Hematopoietic multipotent progenitor cell treated with erythropoietin and hydrocortisone succinate and interleukin-3 and kit ligand, for 4 days (in vitro differentiated cells): ENCODE measurements at regions not wholly inside any gene's neighbourhood (a gene's known extent, or its start where the extent isn't known, plus 50 kb on each side); places are given as distances from the start of the nearest gene placed in this dataset.
"Not testable (repeated sequence)": the region's sequence is repeated elsewhere in the genome, so short reads cannot be mapped to it uniquely, and the experiment has no call there.

Experiments used
- DNase-seq: peaks from one replicate; pipeline ENCODE4 v3.0.0-alpha.2; 2015

DNA sequence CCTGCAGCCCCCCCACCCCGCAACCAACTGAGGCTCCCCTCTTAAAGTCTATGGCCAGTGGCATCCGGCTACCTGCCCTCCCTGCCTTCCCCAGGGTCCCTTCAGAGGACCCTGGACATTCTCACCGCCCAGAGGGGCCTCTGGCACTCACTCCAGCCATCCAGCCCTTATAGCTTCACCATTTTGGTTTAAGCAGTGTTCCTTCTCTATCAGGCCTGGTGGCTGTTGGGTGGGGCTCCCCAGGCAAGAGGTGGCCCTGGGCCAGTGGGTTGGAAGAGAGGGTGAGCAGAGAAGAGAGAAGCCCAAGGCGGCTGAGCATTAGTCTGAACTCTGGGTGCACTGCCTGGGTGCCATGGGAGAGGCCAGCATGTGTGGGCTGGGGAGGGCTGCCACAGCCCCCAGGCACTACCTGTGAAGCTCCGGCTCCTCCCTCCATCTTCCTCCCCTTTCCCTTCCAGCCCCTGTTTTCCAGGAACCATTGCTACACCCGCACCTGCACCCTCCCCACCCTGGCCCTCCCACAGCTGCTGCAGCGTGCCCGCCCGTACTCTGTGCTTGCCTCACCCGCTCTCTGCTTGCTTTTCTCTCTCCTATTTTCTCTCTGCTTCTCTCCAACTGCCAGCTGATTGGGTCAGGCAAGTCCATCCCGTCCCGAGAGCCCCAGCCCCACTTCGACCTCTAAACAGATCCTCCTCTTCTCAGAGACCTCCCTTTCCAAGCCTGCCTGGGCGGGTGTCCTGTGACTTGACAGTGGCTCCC, 168.2 kb downstream of the TBC1D2B start:
- peak; percentile 47 for DNase-seq

DNA sequence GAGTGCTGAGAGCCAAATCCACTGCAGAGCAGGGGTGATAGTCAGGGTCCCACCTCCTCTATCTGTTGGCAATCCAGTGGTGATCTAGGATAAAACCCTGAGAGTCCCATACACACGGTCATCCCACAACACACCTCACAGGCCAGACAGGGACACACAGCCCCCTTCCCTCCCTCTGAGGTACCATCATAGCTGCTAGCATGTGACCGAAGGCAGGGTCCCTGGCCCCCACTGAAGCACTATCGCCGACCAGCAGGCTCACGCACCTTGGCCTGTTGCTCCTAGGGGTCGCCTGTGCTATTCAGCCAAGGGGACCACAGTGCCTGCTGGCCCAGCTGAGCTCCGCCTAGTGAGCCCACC, 168.8 kb downstream of the TBC1D2B start:
- DNase-seq: not testable (repeated sequence)

DNA sequence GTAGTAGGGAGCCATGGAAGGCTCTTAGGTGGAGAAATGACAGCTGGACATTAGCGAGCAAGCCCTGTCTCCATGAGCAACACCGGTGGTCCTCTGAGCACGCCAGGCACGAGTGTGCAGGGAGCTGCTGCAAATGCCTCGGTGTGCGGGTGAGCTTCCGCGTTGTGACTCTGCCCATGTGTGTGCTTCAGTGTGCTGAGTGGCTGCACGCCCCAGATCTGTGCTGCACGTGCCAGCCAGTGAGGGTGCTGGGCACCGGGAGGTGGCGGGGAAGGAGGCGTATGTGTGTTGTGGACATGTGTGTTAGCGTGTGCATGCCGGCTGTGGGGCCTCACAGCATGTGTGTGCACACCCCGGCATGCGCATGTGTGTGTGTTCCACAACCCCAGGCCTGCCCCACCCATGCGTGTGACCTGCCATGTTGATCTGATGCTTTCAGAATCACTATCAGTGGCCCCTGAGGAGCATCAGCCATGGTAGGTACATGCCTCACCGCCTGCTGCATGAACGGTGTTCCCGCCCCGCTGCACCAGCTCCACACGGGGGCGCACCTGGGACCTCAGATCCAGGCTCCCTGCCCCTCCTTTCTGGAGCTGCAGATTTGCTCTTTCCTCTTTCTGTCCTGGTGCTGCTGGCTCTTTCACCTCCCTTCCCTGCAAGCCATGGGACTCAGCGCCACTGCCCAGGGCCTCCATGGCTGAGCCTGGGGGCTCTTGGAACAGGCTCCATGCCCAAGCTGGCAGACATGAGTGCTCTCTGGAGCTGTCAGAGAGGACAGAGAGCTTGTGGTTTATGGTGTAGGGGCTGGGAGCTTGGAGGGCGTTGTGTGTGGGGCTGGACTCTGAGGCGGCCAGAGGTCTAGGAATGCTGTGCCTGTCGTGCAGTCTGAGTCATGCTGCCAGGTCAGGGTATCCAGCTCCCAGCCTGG, 169.4 kb downstream of the TBC1D2B start:
- DNase-seq: peak; percentile 92

DNA sequence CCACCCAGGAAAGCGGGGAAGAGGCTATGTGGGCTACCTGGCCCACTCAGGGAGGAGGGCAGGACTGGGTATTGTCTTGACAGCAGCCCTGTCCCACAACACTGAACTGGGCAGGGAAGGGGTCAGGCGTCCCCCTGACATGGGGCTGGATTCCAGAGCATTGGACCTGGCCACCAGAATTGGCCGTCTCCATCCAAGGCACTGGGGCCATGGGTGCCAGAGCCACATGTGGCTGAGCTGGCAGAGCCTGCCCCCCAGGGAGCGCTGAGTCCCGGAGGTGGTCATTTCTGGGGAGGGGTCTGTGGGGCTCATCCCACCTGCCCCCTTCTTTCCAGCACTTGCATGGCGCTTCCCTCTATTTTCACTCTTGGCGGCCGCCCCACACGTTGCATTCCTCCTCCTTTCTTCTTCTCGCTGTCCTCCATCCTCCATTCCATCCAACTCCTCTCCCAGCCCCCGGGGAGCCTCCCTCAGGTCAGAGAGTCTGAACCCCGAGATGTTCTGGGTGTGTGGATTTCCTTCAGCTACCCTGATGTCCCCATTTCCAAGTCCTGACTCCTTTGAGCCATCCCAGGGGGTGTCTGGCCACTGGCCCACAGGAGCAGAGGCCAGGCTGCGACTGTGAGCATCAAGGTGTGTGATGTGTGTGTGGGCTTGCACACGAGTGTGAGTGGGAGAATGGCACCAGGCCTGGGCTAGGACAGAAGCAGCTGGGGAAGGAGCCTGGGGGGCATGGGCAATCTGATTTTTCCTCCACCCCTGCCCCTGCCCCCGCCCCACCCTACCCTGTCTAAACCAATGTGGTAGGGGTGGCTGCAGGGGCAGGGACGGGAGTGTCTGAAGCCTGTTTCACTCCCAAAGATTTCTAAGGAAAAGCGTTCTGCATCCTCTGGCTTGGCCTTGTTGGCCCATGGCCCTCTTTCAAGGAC, 171.2 kb downstream of the TBC1D2B start:
- not testable (repeated sequence) for DNase-seq

DNA sequence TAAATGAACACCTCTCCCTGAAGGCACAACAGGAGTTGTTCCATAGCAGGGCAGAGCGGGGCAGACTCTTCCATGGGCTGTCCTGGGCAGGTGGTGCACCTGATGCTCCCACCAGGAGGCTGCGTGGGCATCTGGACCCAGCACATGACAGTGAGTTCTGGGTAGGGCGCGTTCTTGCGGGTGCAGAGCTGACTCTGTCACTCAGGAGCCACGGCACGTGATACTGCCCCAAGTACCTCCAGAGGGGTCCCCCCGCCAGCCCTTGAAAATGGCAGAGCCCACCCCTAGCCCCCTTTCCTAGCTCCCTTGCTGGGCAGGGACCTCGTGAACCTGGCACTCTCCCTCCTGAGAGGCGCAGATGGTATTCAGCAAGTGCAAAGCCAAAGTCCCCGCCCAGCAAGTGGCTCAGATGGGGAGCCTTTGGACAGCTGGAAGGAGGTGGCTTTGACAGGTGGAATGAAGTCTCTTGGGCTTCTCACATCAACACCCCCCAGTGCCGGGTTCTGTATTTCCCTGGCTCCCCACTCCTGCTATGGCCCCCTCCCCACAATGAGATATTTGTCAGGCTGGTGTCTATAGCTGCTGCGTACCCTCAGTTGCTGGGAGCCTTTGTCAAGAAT, 172.1 kb downstream of the TBC1D2B start:
- no peak for DNase-seq

DNA sequence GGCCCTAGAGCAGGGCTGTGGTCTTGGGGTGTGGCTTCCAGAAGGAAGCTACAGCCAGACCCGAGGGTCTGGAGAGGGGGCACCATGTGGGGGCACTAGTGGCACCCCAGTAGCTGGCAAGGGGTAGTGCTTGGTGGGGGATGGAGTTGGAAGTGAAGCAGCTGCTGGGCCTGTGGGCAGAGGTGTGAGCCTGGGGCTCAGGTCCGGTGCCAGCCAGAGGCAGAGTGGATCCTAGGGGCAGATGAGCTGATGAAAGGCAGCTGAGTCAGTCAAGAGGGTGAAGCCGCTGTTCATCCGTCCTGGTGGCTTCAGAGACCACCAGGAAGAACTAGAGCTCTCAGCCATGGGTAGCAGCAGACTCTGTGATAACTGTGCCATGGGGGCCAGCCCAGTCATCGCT, 172.6 kb downstream of the TBC1D2B start:
- no peak for DNase-seq

DNA sequence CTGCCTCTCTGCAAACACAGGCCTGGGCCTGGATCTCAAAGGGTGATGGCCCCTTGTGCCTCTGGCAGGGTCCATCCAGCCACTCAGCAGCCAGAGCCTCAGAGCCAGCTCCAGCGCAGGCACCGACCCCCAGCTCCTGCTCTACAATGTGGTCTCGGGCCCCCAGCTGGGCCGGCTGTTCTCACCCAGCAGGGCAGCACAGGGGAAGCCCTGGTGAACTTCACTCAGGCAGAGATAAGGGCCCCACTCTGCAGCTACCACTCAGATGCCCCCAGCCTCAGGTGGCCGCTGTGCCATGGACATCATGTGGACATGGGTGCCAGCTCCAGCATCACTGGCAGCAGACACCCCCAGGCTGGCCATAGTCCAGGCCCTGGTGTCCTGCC, 173.1 kb downstream of the TBC1D2B start:
- DNase-seq: no peak

DNA sequence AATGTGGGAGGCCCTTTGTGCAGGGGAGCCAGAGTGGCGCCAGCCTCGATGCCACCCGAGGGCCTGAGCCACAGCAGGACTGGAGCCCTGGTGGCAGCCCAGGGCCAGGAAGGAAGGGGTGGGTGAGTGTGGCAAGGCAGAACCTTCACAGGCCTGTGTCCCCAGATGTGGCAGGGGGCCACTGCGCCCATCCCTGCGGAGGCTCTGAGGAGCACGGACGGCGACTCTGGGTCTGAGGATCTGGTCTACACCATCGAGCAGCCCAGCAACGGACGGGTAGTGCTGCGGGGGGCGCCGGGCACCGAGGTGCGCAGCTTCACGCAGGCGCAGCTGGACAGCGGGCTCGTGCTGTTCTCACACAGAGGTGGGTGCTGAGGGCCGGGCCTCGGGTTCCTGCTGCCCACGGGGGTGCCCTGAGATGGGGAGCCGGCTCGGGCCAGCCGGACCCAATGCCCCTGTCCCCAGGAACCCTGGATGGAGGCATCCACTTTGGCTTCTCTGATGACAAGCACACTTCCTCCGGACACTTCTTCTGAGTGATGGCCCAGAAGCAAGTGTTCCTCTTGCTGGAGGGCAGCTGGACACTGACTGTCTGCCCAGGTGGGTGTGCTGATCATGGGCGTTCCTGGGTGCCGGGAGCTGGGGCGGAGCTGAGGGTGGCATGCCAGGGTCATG, 173.6 kb downstream of the TBC1D2B start:
- DNase-seq: not testable (repeated sequence)

DNA sequence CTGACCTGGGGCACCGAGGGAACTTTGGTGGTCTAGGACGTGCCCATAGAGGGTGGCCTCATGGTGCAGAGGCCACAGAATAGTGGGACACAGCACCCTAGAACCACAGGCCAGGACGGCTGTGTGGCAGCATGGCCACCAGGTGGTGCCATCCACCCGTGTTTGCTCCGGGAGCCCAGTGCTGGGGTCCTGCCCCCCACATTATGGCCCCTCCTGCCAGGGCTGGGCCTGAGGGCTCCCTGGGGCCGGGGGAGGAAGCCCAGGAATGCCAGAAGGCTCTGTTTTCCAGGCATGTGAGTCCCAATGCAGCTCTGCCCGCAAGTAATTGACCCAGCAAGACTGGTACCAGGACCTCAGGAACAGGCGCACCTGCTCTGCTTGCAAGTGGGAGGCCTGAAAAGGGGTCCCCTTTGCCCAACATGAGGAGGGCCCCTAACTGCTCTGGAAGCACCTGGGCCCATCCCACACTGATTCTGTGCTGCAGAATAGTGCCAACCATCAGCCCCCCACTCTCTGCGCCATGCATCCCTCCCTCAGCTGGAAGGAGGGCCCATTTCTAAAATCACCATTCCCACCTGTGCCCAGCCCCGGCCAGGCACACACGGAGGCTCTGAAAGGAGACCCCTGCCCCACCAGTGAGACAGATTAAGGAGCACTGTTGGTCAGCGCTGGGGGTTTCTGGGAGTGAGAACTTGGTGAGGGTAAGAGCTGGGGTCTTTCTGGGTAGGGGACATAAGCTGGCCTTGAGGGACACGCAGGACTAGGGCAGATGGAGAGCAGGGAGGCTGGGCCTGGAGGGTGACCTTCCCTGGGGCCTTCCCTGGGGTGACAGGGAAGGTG, 174.4 kb downstream of the TBC1D2B start:
- peak; percentile 50 for DNase-seq

DNA sequence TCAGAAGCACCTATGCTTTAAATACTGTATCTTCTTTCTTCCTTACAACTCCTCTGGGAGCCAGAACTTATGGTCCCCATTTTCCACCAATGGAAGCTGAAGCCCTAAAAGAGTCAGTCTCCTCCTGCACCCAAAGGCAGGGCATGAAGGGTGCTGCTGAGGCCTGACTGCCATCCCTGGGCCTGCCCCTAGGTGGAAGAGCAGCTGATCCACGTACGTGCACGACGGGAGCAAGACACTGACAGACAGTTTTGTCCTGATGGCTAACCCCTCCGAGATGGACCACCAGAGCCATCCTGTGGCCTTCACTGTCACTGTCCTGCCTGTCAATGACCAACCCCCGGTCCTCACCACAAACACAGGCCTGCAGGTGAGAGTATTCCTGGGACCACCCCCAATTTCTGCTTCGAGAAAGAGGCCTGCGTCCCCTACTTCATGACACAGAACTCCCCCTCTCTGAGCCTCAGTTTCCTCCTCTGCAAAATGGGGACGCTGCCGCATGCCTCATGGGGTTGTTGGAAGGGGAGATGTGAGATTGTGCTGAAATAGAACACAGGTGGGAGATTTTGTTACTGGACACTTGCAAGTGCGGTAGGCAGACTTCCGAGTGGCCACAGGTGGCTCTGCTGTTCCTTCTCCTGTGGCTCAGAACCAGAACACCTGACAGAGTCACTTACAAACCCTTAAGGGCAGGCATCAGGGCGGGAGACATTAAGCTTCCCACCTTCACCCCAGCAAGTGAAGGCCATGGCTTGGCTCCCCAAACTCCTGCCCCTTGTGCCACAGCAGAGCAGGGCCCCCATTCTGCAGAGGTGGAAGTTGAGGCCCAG, 175.4 kb downstream of the TBC1D2B start:
- DNase-seq: peak; percentile 33

DNA sequence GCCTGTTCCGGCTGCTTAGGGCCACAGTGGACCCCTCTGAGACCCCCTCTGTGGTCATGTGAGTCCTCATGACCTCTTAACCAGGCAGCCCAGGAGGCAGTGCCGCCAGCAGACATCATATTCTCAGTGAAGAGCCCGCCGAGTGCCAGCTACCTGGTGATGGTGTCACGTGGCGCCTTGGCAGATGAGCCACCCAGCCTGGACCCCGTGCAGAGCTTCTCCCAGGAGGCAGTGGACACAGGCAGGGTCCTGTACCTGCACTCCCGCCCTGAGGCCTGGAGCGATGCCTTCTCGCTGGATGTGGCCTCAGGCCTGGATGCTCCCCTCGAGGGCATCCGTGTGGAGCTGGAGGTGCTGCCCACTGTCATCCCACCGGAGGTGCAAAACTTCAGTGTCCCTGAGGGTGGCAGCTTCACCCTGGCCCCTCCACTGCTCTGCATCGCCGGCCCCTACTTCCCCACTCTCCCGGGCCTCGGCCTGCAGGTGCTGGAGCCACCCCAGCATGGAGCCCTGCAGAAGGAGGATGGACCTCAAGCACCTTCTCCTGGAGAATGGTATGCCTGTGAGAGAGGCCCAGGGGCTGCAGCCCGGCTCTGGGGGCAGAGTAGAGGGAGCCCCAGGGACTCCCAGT, 176.1 kb downstream of the TBC1D2B start:
- no peak for DNase-seq

DNA sequence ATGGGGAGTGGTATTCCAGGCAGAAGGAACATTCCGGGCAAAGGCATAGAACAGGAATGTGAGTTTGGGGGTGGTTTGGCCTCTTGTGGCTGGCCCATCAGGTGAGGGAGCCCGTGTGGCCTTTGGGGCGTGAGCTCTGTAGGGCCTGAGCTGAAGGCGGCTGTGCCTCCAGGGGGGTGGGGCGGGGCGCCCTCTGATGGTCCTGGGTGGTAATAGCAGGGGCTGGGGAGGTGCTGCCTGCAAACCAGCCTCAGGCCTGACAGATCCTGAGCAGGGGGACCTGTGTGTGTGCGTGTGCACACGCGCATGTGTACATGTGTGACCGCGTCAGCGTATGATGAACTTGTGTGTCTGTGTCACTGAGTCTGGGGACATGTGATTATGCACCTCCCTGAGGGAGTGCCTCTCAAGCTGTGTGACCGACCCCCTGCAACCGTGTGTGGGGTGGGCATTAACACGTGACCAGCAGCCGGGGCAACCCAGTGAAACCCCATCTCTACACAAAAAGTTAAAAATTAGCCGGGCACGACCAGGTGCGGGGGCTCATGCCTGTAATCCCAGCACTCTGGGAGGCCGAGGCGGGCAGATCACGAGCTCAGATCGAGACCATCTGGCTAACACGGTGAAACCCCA, 177.1 kb downstream of the TBC1D2B start:
- DNase-seq: peak; percentile 70

DNA sequence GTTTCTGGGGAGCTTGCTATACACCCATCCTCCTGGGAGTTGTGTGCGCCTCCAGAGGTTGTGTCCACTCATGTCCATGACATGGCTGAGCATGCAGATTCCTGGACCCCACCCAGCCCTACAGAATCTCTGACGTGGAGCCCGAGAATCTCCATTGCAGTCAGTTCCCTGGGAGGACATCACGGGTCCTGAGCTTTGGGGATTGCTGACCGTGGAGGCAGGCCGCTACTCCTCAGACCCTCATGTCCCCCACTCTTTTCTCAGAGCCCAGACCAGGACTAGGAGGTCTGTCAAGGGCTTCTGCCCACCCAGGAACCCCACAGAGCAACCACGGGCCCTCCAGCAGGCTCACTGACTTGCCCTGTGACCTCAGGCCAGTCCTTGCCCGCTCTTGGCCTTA, 177.7 kb downstream of the TBC1D2B start:
- DNase-seq: not testable (repeated sequence)

DNA sequence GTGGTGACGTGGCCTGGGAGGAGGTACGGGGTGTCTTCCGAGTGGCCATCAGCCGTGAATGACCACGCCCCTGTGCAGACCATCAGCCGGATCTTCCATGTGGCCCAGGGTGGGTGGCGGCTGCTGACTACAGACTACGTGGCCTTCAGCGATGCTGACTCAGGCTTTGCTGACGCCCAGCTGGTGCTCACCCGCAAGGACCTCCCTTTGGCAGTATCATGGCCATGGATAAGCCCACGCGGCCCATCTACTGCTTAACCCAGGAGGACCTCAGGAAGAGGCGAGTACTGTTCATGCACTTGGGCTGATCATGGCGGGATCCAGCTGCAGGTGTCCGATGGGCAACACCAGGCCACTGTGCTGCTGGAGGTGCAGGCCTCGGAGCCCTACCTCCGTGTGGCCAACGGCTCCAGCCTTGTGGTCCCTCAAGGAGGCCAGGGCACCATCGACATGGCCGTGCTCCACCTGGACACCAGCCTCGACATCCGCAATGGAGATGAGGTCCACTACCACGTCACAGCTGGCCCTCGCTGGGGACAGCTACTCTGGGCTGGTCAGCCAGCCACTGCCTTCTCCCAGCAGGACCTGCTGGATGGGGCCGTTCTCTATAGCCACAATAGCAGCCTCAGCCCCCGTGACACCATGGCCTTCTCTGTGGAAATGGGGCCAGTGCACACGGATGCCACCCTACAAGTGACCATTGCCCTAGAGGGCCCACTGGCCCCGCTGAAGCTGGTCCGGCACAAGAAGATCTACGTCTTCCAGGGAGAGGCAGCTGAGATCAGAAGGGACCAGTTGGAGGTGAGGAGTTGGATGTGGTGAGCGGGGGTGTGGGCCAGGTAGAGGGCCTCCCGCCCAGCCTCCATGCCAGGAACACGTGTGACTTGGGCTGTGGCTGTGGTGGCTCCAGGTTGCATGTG, 178.4 kb downstream of the TBC1D2B start:
- DNase-seq: no peak

DNA sequence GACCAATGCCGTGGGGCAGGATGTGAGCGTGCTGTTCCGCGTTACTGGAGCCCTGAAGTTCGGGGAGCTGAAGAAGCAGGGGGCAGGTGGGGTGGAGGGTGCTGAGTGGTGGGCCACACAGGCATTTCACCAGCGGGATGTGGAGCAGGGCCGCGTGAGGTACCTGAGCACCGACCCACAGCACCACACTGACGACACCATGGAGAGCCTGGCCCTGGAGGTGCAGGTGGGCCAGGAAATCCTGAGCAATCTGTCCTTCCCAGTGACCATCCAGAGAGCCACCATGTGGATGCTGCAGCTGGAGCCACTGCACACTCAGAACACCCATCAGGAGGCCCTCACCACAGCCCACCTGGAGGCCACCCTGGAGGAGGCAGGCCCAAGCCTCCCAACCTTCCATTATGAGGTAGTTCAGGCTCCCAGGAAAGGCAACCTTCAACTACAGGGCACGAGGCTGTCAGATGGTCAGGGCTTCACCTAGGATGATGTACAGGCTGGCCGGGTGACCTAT, 179.6 kb downstream of the TBC1D2B start:
- no peak for DNase-seq

DNA sequence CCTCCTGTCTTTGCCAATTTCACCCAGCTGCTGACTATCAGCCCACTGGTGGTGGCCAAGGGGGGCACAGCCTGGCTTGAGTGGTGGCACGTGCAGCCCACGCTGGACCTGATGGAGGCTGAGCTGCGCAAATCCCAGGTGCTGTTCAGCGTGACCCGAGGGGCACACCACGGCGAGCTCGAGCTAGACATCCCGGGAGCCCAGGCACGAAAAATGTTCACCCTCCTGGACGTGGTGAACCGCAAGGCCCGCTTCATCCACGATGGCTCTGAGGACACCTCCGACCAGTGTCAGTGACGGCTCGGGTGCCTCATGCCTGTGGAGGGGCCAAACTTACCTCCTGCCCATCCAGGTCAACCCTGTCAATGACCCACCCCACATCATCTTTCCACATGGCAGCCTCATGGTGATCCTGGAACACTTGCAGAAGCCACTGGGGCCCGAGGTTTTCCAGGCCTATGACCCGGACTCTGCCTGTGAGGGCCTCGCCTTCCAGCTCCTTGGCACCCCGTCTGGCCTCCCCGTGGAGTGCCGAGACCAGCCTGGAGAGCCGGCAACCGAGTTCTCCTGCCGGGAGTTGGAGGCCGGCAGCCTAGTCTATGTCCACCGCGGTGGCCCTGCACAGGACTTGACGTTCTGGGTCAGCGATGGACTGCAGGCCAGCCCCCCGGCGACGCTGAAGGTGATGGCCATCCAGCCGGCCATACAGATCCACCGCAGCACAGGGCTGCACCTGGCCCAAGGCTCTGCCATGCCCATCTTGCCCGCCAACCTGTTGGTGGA, 180.2 kb downstream of the TBC1D2B start:
- not testable (repeated sequence) for DNase-seq
